ENCODE measurements at regions not wholly inside any gene's neighbourhood (a gene's known extent, or its start where the extent isn't known, plus 50 kb on each side); places are given as distances from the start of the nearest gene placed in this dataset.

- TF ChIP-seq CTCF (IDR thresholded peaks at IDR 0.05; ENCODE audit: low read depth, low read length): no peak
- Histone ChIP-seq H3K27ac (ENCODE audit: low read depth, low read length) (no peak overlapping the region), H3K9me3 (ENCODE audit: control insufficient read depth, insufficient read depth, low read length) (no peaks in the 10 kb centered on the region; the same call in 1 of the 2 replicates), H3K4me3 (ENCODE audit: low read depth, low read length) (no peak overlapping the region), H3K27me3 (ENCODE audit: control insufficient read depth, insufficient read depth, low read length) (peaks cover 29% of the 10 kb centered on the region)
- ChIA-PET POLR2A (no interaction called here), CTCF (interaction anchor here (1.0 kb wide), 1 partner anchor 58 kb away, joined by 3 read pairs; no protein-coding TSS in a partner anchor)
- no peak for DNase-seq (ENCODE audit: low read depth, low spot score)
These were observed 374.0 kb downstream of the TNS3 start for GRCh38 chr7:47207956-47208355.

- peaks cover 28% of the 10 kb centered on the region for H3K27me3 ChIP-seq (ENCODE audit: control insufficient read depth, insufficient read depth, low read length)
- no peaks in the 10 kb centered on the region for H3K9me3 ChIP-seq (ENCODE audit: control insufficient read depth, insufficient read depth, low read length)
- ChIA-PET POLR2A (no interaction called here), CTCF (no interaction called here)
- TF ChIP-seq CTCF (IDR thresholded peaks at IDR 0.05; ENCODE audit: low read depth, low read length): no peak
- H3K27ac ChIP-seq (ENCODE audit: low read depth, low read length): no peak overlapping the region
- H3K4me3 ChIP-seq (ENCODE audit: low read depth, low read length): no peak overlapping the region
- DNase-seq (ENCODE audit: low read depth, low spot score): no peak
These were observed 377.2 kb downstream of the TNS3 start for GRCh38 chr7:47204709-47205108.

GRCh38 chr7:47202146-47202783 is 379.6 kb downstream of the TNS3 start:
- POLR2A ChIA-PET: no interaction called here

GRCh38 chr7:47198159-47198558 is 383.8 kb downstream of the TNS3 start:
- H3K9me3 ChIP-seq (ENCODE audit: control insufficient read depth, insufficient read depth, low read length): no peaks in the 10 kb centered on the region; the same call in none of the 2 replicates
- POLR2A ChIA-PET: no interaction called here
- CTCF ChIA-PET: no interaction called here
- TF ChIP-seq CTCF (IDR thresholded peaks at IDR 0.05; ENCODE audit: low read depth, low read length): no peak
- H3K27ac ChIP-seq (ENCODE audit: low read depth, low read length): no peak overlapping the region
- H3K27me3 ChIP-seq (ENCODE audit: control insufficient read depth, insufficient read depth, low read length): peaks cover 31% of the 10 kb centered on the region
- H3K4me3 ChIP-seq (ENCODE audit: low read depth, low read length): no peak overlapping the region
- DNase-seq (ENCODE audit: low read depth, low spot score): no peak

More at GRCh38 chr7:47202146-47202783, 379.6 kb downstream of the TNS3 start:
- no peak for DNase-seq (ENCODE audit: low read depth, low spot score)
- Histone ChIP-seq H3K4me3 (ENCODE audit: low read depth, low read length) (no peak overlapping the region), H3K27ac (ENCODE audit: low read depth, low read length) (no peak overlapping the region), H3K27me3 (ENCODE audit: control insufficient read depth, insufficient read depth, low read length) (peaks cover 30% of the 10 kb centered on the region), H3K9me3 (ENCODE audit: control insufficient read depth, insufficient read depth, low read length) (no peaks in the 10 kb centered on the region; the same call in 1 of the 2 replicates)
- TF ChIP-seq CTCF (IDR thresholded peaks at IDR 0.05; ENCODE audit: low read depth, low read length): no peak
- CTCF ChIA-PET: no interaction called here

GRCh38 chr7:47197486-47197885 is 384.4 kb downstream of the TNS3 start:
- ChIA-PET CTCF (no interaction called here), POLR2A (no interaction called here)
- Histone ChIP-seq H3K27me3 (ENCODE audit: control insufficient read depth, insufficient read depth, low read length) (peaks cover 31% of the 10 kb centered on the region), H3K27ac (ENCODE audit: low read depth, low read length) (no peak overlapping the region), H3K9me3 (ENCODE audit: control insufficient read depth, insufficient read depth, low read length) (no peaks in the 10 kb centered on the region; the same call in none of the 2 replicates), H3K4me3 (ENCODE audit: low read depth, low read length) (no peak overlapping the region)
- no peak for DNase-seq (ENCODE audit: low read depth, low spot score)
- no peak for TF ChIP-seq CTCF (IDR thresholded peaks at IDR 0.05; ENCODE audit: low read depth, low read length)
